ENCODE measurements at regions not wholly inside any gene's neighbourhood (a gene's known extent, or its start where the extent isn't known, plus 50 kb on each side); places are given as distances from the start of the nearest gene placed in this dataset.
"Not testable (repeated sequence)": the region's sequence is repeated elsewhere in the genome, so short reads cannot be mapped to it uniquely, and the experiment has no call there.

- no peak for DNase-seq (ENCODE audit: low read depth in 4 of 4, low spot score in 3 of 4)
Measured at GRCh38 chr7:137110535-137110934, 233.0 kb downstream of the PTN start.

- no peak for DNase-seq (ENCODE audit: low read depth in 4 of 4, low spot score in 3 of 4)
Measured at GRCh38 chr7:137110091-137110509, 233.4 kb downstream of the PTN start.

GRCh38 chr7:137107802-137108201, 235.7 kb downstream of the PTN start:
- DNase-seq (ENCODE audit: low read depth in 4 of 4, low spot score in 3 of 4): not testable (repeated sequence)

- not testable (repeated sequence) for DNase-seq (ENCODE audit: low read depth in 4 of 4, low spot score in 3 of 4)
Measured at GRCh38 chr7:137103526-137103925, 235.1 kb downstream of the CHRM2 start.

- DNase-seq (ENCODE audit: low read depth in 4 of 4, low spot score in 3 of 4): no peak
Measured at GRCh38 chr7:137097111-137097510, 228.7 kb downstream of the CHRM2 start.

- no peak for DNase-seq (ENCODE audit: low read depth in 4 of 4, low spot score in 3 of 4)
Measured at GRCh38 chr7:137096607-137097006, 228.2 kb downstream of the CHRM2 start.

GRCh38 chr7:137093198-137093597, 224.7 kb downstream of the CHRM2 start:
- no peak for DNase-seq (ENCODE audit: low read depth in 4 of 4, low spot score in 3 of 4)

- DNase-seq (ENCODE audit: low read depth in 4 of 4, low spot score in 3 of 4): no peak
Measured at GRCh38 chr7:137091396-137091795, 222.9 kb downstream of the CHRM2 start.

- DNase-seq (ENCODE audit: low read depth in 4 of 4, low spot score in 3 of 4): no peak
Measured at GRCh38 chr7:137086896-137087295, 218.4 kb downstream of the CHRM2 start.

- no peak for DNase-seq (ENCODE audit: low read depth in 4 of 4, low spot score in 3 of 4)
Measured at GRCh38 chr7:137084607-137085380, 216.3 kb downstream of the CHRM2 start.

GRCh38 chr7:137082391-137082790, 213.9 kb downstream of the CHRM2 start:
- no peak for DNase-seq (ENCODE audit: low read depth in 4 of 4, low spot score in 3 of 4)

GRCh38 chr7:137081321-137082093, 213.1 kb downstream of the CHRM2 start:
- DNase-seq (ENCODE audit: low read depth in 4 of 4, low spot score in 3 of 4): no peak

GRCh38 chr7:137080516-137081203, 212.2 kb downstream of the CHRM2 start:
- no peak for DNase-seq (ENCODE audit: low read depth in 4 of 4, low spot score in 3 of 4)

GRCh38 chr7:137078781-137079180, 210.3 kb downstream of the CHRM2 start:
- no peak for DNase-seq (ENCODE audit: low read depth in 4 of 4, low spot score in 3 of 4)

GRCh38 chr7:137074391-137075030, 206.1 kb downstream of the CHRM2 start:
- DNase-seq (ENCODE audit: low read depth in 4 of 4, low spot score in 3 of 4): no peak

GRCh38 chr7:137073571-137074325, 205.3 kb downstream of the CHRM2 start:
- no peak for DNase-seq (ENCODE audit: low read depth in 4 of 4, low spot score in 3 of 4)

Measured in left renal pelvis (tissue), 4 donors.